ENCODE measurements at regions not wholly inside any gene's neighbourhood (a gene's known extent, or its start where the extent isn't known, plus 50 kb on each side); places are given as distances from the start of the nearest gene placed in this dataset.

DNA sequence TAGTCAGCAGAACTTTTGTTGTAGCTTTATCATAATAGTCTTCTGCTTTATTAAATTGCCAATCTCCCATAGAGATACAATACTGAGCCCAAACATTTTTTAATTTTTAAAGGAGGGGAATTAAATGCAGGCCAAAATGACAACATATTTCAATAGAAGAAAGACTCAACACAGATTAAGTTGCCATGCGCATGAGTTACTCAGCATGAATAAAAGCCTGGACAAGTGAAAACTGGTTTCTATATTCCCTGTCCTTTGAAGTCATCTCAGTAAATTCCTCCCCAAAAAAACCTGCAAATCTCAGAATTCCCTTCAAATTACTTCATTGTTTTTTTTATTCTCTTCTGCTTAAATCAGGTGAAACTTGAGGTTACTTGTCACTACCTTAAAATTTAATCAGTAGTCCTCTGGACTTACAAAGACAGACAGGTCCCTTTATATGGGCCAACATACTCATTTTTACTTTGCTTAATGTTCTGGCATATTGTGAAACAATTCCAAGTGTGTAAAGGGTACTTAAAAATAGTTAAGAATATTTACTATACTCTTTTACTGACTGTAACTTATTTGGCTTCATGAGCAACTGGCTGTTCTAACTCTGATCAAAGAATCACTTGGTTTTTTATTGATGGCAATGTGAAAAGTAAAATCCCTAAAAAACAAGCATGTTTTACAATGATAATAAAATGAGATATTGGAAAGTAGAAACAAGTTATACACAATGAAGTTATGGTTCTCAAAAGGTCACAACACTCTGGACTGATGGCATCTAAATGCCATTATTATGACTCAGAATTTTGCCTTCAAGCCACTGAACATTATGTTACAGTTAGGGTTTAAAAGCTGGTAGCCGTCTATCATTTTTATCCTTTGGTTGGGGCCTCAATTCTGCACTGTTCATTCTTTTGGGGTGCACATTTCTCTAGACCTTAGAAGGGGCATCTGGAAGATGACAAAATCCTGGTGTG, 49.9 kb upstream of the COL21A1 start:
- Histone ChIP-seq H3K9me3 (ENCODE audit: low read depth, low read length, poor library complexity, severe bottlenecking) (no peaks in the 10 kb centered on the region), H3K4me1 (ENCODE audit: insufficient read depth, low read length, poor library complexity, severe bottlenecking) (peaks cover 18% of the 10 kb centered on the region), H3K27ac (ENCODE audit: low read depth, low read length, poor library complexity, severe bottlenecking) (no peak overlapping the region), H3K36me3 (ENCODE audit: insufficient read depth, low read length, poor library complexity, severe bottlenecking) (no peaks in the 10 kb centered on the region), H3K27me3 (replicated peaks; ENCODE audit: insufficient read depth, low read depth, low read length, poor library complexity) (no peaks in the 10 kb centered on the region), H3K4me3 (ENCODE audit: low read depth, low read length, poor library complexity, severe bottlenecking) (no peak overlapping the region)
- ChIA-PET POLR2A (ENCODE audit: low non-redundant PET) (no interaction called here), CTCF (no interaction called here)
- DNase-seq (ENCODE audit: low spot score), result no peak
- BruUV-seq (replicated peaks), result no TSS peak
- intact Hi-C loops (cut with micrococcal nuclease; ENCODE audit: unreplicated experiment), result loop anchor here (10.0 kb wide), 1 partner anchor 413 kb away; no protein-coding TSS in a partner anchor
- TF ChIP-seq EZH2 (IDR thresholded peaks at IDR 0.05; ENCODE audit: borderline replicate concordance, low read depth, low read length, poor library complexity, severe bottlenecking) (no peak), CTCF (conservative IDR thresholded peaks at IDR 0.05; ENCODE audit: low read depth, low read length) (no peak)

Measured in A673 (cell line).